H1 (cell line): ENCODE measurements at regions not wholly inside any gene's neighbourhood (a gene's known extent, or its start where the extent isn't known, plus 50 kb on each side); places are given as distances from the start of the nearest gene placed in this dataset.

Experiments used
- CTCF ChIA-PET: fragments of 300-600 bp; sonication (Branson Sonifier 250); formaldehyde crosslinking; loops from one replicate; lab custom pipeline; 2021; ENCODE audit not compliant: partially characterized antibody; lab: Charles Lee
- POLR2A ChIA-PET: fragments of 300-600 bp; sonication (Branson Sonifier 250); formaldehyde crosslinking; loops from one replicate; lab custom pipeline; 2021; ENCODE audit warnings: inconsistent platforms; ENCODE audit not compliant: partially characterized antibody; lab: Charles Lee
- DNase-seq, 2 experiments: peaks; one replicate each; pipeline versions ENCODE4 v3.0.0 to v3.0.0-alpha.2; 2010 to 2022; ENCODE audit warnings: low spot score in 2 of 2, low read depth in 1 of 2, mixed read lengths in 1 of 2
- FAIRE-seq: peaks from 2 replicates; lab custom pipeline; 2011; peaks lifted over from hg19 to GRCh38; lab: Jason Lieb, UNC
- H2AFZ ChIP-seq: 2 replicates; pipeline ENCODE4 v1.8.1; 2012; ENCODE audit warnings: low read length, inconsistent platforms
- H2AK5ac ChIP-seq: 2 replicates; pipeline ENCODE4 v1.6.1; 2013; ENCODE audit warnings: low read depth, low read length
- H2BK120ac ChIP-seq: replicated peaks from 2 replicates; pipeline ENCODE3; 2013; ENCODE audit warnings: low read depth, low read length, inconsistent platforms
- H2BK12ac ChIP-seq: 2 replicates; pipeline ENCODE4 v1.6.1; 2013; ENCODE audit warnings: low read depth, low read length
- H2BK15ac ChIP-seq: 2 replicates; pipeline ENCODE4 v1.6.1; 2013; ENCODE audit warnings: low read length
- H2BK20ac ChIP-seq: 2 replicates; pipeline ENCODE4 v1.6.1; 2013; ENCODE audit warnings: low read length
- H2BK5ac ChIP-seq: 2 replicates; pipeline ENCODE4 v1.6.1; 2013; ENCODE audit warnings: low read depth, low read length
- H3K14ac ChIP-seq: 2 replicates; pipeline ENCODE4 v1.6.1; 2013; ENCODE audit warnings: inconsistent platforms; ENCODE audit not compliant: insufficient read length
- H3K18ac ChIP-seq: 2 replicates; pipeline ENCODE4 v1.6.1; 2013; ENCODE audit warnings: low read length; ENCODE audit errors: extremely low read depth
- H3K23ac ChIP-seq: 2 replicates; pipeline ENCODE4 v1.6.1; 2013; ENCODE audit warnings: inconsistent platforms; ENCODE audit not compliant: insufficient read length
- H3K23me2 ChIP-seq: 2 replicates; pipeline ENCODE4 v1.6.1; 2013; ENCODE audit warnings: low read depth, low read length
- H3K27ac ChIP-seq: 2 replicates; pipeline ENCODE4 v1.6.1; 2011; ENCODE audit warnings: low read depth, low read length, inconsistent platforms
- H3K27me3 ChIP-seq, 4 experiments: replicated peaks in 1 of 4; 1 replicate in 1 of 4; 2 replicates in 3 of 4; pipeline versions ENCODE4 v1.6.1 to v1.8.1; 2011 to 2013; ENCODE audit warnings: low read length in 3 of 4, mild to moderate bottlenecking in 3 of 4, inconsistent platforms in 2 of 4, mixed read lengths in 2 of 4, moderate library complexity in 1 of 4; ENCODE audit not compliant: control insufficient read depth in 3 of 4, insufficient read depth in 3 of 4; ENCODE audit errors: extremely low read depth in 1 of 4
- H3K36me3 ChIP-seq, 4 experiments: 2 replicates each; pipeline versions ENCODE4 v1.6.1 to v1.8.1; 2011 to 2013; ENCODE audit warnings: mild to moderate bottlenecking in 4 of 4, low read length in 3 of 4, moderate library complexity in 2 of 4, control low read depth in 1 of 4, inconsistent platforms in 1 of 4; ENCODE audit not compliant: insufficient read depth in 4 of 4, control insufficient read depth in 2 of 4
- H3K4ac ChIP-seq: replicated peaks from 2 replicates; pipeline ENCODE3; 2013; ENCODE audit warnings: low read length, low read depth, mixed read lengths, inconsistent platforms; ENCODE audit not compliant: insufficient read length
- H3K4me1 ChIP-seq, 4 experiments: replicated peaks in 1 of 4; 1 replicate in 1 of 4; 2 replicates in 3 of 4; pipeline versions ENCODE4 v1.6.1 to v1.8.1; 2011 to 2013; ENCODE audit warnings: low read length in 3 of 4, inconsistent platforms in 2 of 4, mixed read lengths in 1 of 4; ENCODE audit not compliant: insufficient read depth in 4 of 4, control insufficient read depth in 3 of 4
- H3K4me2 ChIP-seq, 2 experiments: 2 replicates each; pipeline versions ENCODE4 v1.6.1 to v1.8.1; 2011 to 2013; ENCODE audit warnings: low read depth in 2 of 2, low read length in 2 of 2, control low read depth in 1 of 2, inconsistent platforms in 1 of 2, mild to moderate bottlenecking in 1 of 2; ENCODE audit not compliant: insufficient read depth in 1 of 2
- H3K4me3 ChIP-seq, 4 experiments: fragments of 200-600, 300-600 bp in 1 of 4; sonication (generic), shearing (Covaris generic), sonication (Bioruptor Twin) in 1 of 4; 2 replicates each; pipeline versions ENCODE4 v1.5.1 to v1.8.1; 2011 to 2016; ENCODE audit warnings: low read length in 4 of 4, low read depth in 3 of 4, control low read depth in 2 of 4, inconsistent platforms in 2 of 4, mild to moderate bottlenecking in 2 of 4, mixed read lengths in 1 of 4, moderate library complexity in 1 of 4; ENCODE audit not compliant: insufficient read depth in 2 of 4; ENCODE audit errors: extremely low read depth in 1 of 4
- H3K56ac ChIP-seq: replicated peaks from 2 replicates; pipeline ENCODE3; 2013; ENCODE audit warnings: low read depth, mild to moderate bottlenecking, mixed read lengths, low read length, inconsistent platforms; ENCODE audit not compliant: insufficient read length
- H3K79me1 ChIP-seq: 2 replicates; pipeline ENCODE4 v1.6.1; 2013; ENCODE audit warnings: low read depth, low read length, control low read depth
- H3K79me2 ChIP-seq, 2 experiments: 2 replicates each; pipeline versions ENCODE4 v1.6.1 to v1.8.1; 2012 to 2013; ENCODE audit warnings: low read length in 2 of 2, mild to moderate bottlenecking in 2 of 2, inconsistent platforms in 1 of 2; ENCODE audit not compliant: insufficient read depth in 2 of 2, control insufficient read depth in 1 of 2
- H3K9ac ChIP-seq, 4 experiments: replicated peaks in 1 of 4; 1 replicate in 1 of 4; 2 replicates in 3 of 4; pipeline versions ENCODE4 v1.6.1 to v1.8.1; 2011 to 2013; ENCODE audit warnings: low read depth in 3 of 4, low read length in 3 of 4, control low read depth in 2 of 4, mild to moderate bottlenecking in 2 of 4, moderate library complexity in 2 of 4, inconsistent platforms in 1 of 4; ENCODE audit errors: extremely low read depth in 1 of 4
- H3K9me3 ChIP-seq, 2 experiments: 2 replicates each; pipeline versions ENCODE4 v1.6.1 to v1.8.1; 2012 to 2013; ENCODE audit warnings: mild to moderate bottlenecking in 2 of 2, moderate library complexity in 2 of 2, control low read depth in 1 of 2, inconsistent platforms in 1 of 2, low read depth in 1 of 2, low read length in 1 of 2, mixed read lengths in 1 of 2; ENCODE audit not compliant: insufficient read depth in 2 of 2
- H4K20me1 ChIP-seq, 2 experiments: replicated peaks in 1 of 2; 2 replicates each; pipeline versions ENCODE3 to v1.8.1; 2011 to 2013; ENCODE audit warnings: inconsistent platforms in 2 of 2, low read length in 2 of 2, mild to moderate bottlenecking in 1 of 2; ENCODE audit not compliant: insufficient read depth in 2 of 2, control insufficient read depth in 1 of 2
- H4K5ac ChIP-seq: 2 replicates; pipeline ENCODE4 v1.6.1; 2013; ENCODE audit warnings: low read length, low read depth, mixed read lengths, inconsistent platforms; ENCODE audit not compliant: insufficient read length
- H4K8ac ChIP-seq: 2 replicates; pipeline ENCODE4 v1.8.0; 2013; ENCODE audit warnings: mild to moderate bottlenecking, moderate library complexity, low read length, inconsistent platforms; ENCODE audit not compliant: insufficient read depth; ENCODE audit errors: extremely low read depth
- H4K91ac ChIP-seq: replicated peaks from 2 replicates; pipeline ENCODE3; 2013; ENCODE audit warnings: low read length, mixed read lengths, inconsistent platforms; ENCODE audit not compliant: insufficient read length
- CBX5 ChIP-seq: fragments of 300-800, 300-1000 bp; sonication (generic); IDR thresholded peaks from 2 replicates; pipeline ENCODE4 v1.7.1; 2016; ENCODE audit warnings: antibody characterized with exemption, low read length, low read depth
- CHD1 ChIP-seq: IDR thresholded peaks from 2 replicates; pipeline ENCODE4 v1.6.1; 2012; ENCODE audit warnings: low read depth, low read length, improper control_type of control experiment
- CHD2 ChIP-seq: IDR thresholded peaks from 2 replicates; pipeline ENCODE4 v1.6.1; 2012; ENCODE audit warnings: low read length, improper control_type of control experiment
- CTBP2 ChIP-seq: IDR thresholded peaks from 2 replicates; pipeline ENCODE4 v1.7.0; 2011; ENCODE audit warnings: borderline replicate concordance, mild to moderate bottlenecking, moderate library complexity, mixed read lengths, low read length; ENCODE audit not compliant: insufficient read depth, insufficient read length
- EGR1 ChIP-seq: IDR thresholded peaks from 2 replicates; pipeline ENCODE4 v1.6.1; 2011; ENCODE audit warnings: low read depth, low read length, borderline replicate concordance
- HDAC6 ChIP-seq: IDR thresholded peaks from one replicate; pipeline ENCODE4 v1.7.1; 2012; ENCODE audit warnings: low read depth, mild to moderate bottlenecking, inconsistent platforms, low read length, moderate library complexity
- POLR2AphosphoS5 ChIP-seq: IDR thresholded peaks from 2 replicates; pipeline ENCODE4 v1.6.1; 2011; ENCODE audit warnings: low read depth, low read length
- RAD21 ChIP-seq, 2 experiments: IDR thresholded peaks in 1 of 2; conservative IDR thresholded peaks in 1 of 2; 2 replicates each; pipeline ENCODE4 v1.6.1; 2011; ENCODE audit warnings: low read depth in 2 of 2, low read length in 2 of 2, improper control_type of control experiment in 1 of 2, inconsistent platforms in 1 of 2, mild to moderate bottlenecking in 1 of 2, moderate library complexity in 1 of 2
- SIN3A ChIP-seq, 2 experiments: IDR thresholded peaks in 1 of 2; conservative IDR thresholded peaks in 1 of 2; 2 replicates each; pipeline ENCODE4 v1.6.1; 2011 to 2012; ENCODE audit warnings: low read length in 2 of 2, improper control_type of control experiment in 1 of 2, low read depth in 1 of 2, mild to moderate bottlenecking in 1 of 2
- SIRT6 ChIP-seq: IDR thresholded peaks from one replicate; pipeline ENCODE4 v1.7.1; 2012; ENCODE audit warnings: low read length, inconsistent platforms
- SP1 ChIP-seq: IDR thresholded peaks from 2 replicates; pipeline ENCODE4 v1.6.1; 2011; ENCODE audit warnings: low read depth, low read length
- USF2 ChIP-seq: IDR thresholded peaks from 2 replicates; pipeline ENCODE4 v1.6.1; 2011; ENCODE audit warnings: low read length, improper control_type of control experiment
- WGBS, 2 experiments: shearing (Covaris generic) in 1 of 2; methylation state at CpG; one replicate each; pipeline versions ENCODE4 v1.1.6 to v1.1.7; 2013 to 2015; ENCODE audit warnings: low lambda C conversion rate in 2 of 2, mixed read lengths in 2 of 2, inconsistent platforms in 1 of 2, low coverage in 1 of 2, missing lambda C conversion rate in 1 of 2; ENCODE audit not compliant: insufficient replicate concordance in 2 of 2, insufficient coverage in 1 of 2, insufficient read length in 1 of 2; ENCODE audit errors: extremely low coverage in 1 of 2, missing lambda C conversion rate in 1 of 2; 5-methylcytosine and 5-hydroxymethylcytosine counted together

GRCh38 chr2:38187541-38188011 lies 111.6 kb upstream of the CYP1B1 start:
- Histone ChIP-seq H3K9ac (no peak overlapping the region), H4K8ac (no peak overlapping the region), H2AFZ (no peak overlapping the region), H3K27ac (no peak overlapping the region), H2BK5ac (no peak overlapping the region), H2BK120ac (no peak overlapping the region), H3K79me2 (no peaks in the 10 kb centered on the region), H3K4me3 (no peak overlapping the region), H2BK12ac (no peak overlapping the region), H3K23me2 (no peaks in the 10 kb centered on the region), H3K23ac (no peak overlapping the region), H3K14ac (no peak overlapping the region), H2BK15ac (no peak overlapping the region), H4K20me1 (no peaks in the 10 kb centered on the region), H3K18ac (no peak overlapping the region), H4K91ac (no peak overlapping the region), H3K4me1 (no peaks in the 10 kb centered on the region), H3K27me3 (no peaks in the 10 kb centered on the region), H3K4ac (no peak overlapping the region), H3K79me1 (no peaks in the 10 kb centered on the region), H3K56ac (no peak overlapping the region), H3K4me2 (no peak overlapping the region), H3K9me3 (no peaks in the 10 kb centered on the region), H2BK20ac (no peak overlapping the region), H3K36me3 (no peaks in the 10 kb centered on the region), H4K5ac (no peak overlapping the region), H2AK5ac (no peak overlapping the region)
- 87% methylated on average over 5 of the region's 5 CpGs; no CpG with 5 or more reads in 1 of the 2 experiments for WGBS, 2 experiments
- ChIA-PET POLR2A (no interaction called here), CTCF (interaction anchor here (1.1 kb wide), 1 partner anchor 42 kb away, joined by 3 read pairs; no protein-coding TSS in a partner anchor)
- FAIRE-seq (no peak), DNase-seq (no peak)
- TF ChIP-seq RAD21 (IDR thresholded peaks at IDR 0.05 in 1 of 2, conservative IDR thresholded peaks at IDR 0.05 in 1 of 2; ENCODE audit: low read depth in 2 of 2, low read length in 2 of 2) (no peak), SIRT6 (no peak), CTBP2 (no peak), CHD2 (no peak), HDAC6 (no peak), CBX5 (no peak), SIN3A (conservative IDR thresholded peaks at IDR 0.05 in 1 of 2, IDR thresholded peaks at IDR 0.05 in 1 of 2; ENCODE audit: low read depth in 1 of 2, low read length in 2 of 2) (no peak), SP1 (no peak), USF2 (no peak), EGR1 (no peak), CHD1 (no peak), POLR2AphosphoS5 (no peak)
